Lower leg skin (tissue), 3 donors: ENCODE measurements at regions not wholly inside any gene's neighbourhood (a gene's known extent, or its start where the extent isn't known, plus 50 kb on each side); places are given as distances from the start of the nearest gene placed in this dataset.
"Not testable (repeated sequence)": the region's sequence is repeated elsewhere in the genome, so short reads cannot be mapped to it uniquely, and the experiment has no call there.

Source experiments
- CTCF ChIP-seq, 3 donors: fragments of 450-650 bp; IDR thresholded peaks; one replicate each; pipeline ENCODE4 v1.5.1; 2016; ENCODE audit warnings: antibody characterized with exemption in 3 of 3, mild to moderate bottlenecking in 3 of 3, moderate library complexity in 2 of 3
- POLR2A ChIP-seq, 2 donors: fragments of 450-650 bp; IDR thresholded peaks; one replicate each; pipeline ENCODE4 v1.6.1; 2016 to 2017; ENCODE audit warnings: antibody characterized with exemption in 2 of 2, mild to moderate bottlenecking in 1 of 2, moderate library complexity in 1 of 2

GRCh38 chr14:27831978-27832377 is 934.6 kb upstream of the FOXG1 start:
- TF ChIP-seq POLR2A, CTCF (IDR thresholded peaks at IDR 0.05): not testable (repeated sequence)
